UCSD-AML1 (cell line): ENCODE measurements at regions not wholly inside any gene's neighbourhood (a gene's known extent, or its start where the extent isn't known, plus 50 kb on each side); places are given as distances from the start of the nearest gene placed in this dataset.

Experiments
- DNase-seq: peaks from one replicate; lab custom pipeline; 2025; ENCODE audit not compliant: unreplicated experiment; lab: John Stamatoyannopoulos, UW

GRCh38 chr5:155952486-155953089, 374.4 kb upstream of the SGCD start:
- no peak for DNase-seq

- DNase-seq: no peak
These were observed 373.6 kb upstream of the SGCD start for GRCh38 chr5:155953335-155953734.

- DNase-seq: no peak
These were observed 372.1 kb upstream of the SGCD start for GRCh38 chr5:155954701-155955445.

GRCh38 chr5:155957884-155958283, 369.1 kb upstream of the SGCD start:
- DNase-seq: no peak

- DNase-seq: no peak
These were observed 367.9 kb upstream of the SGCD start for GRCh38 chr5:155959082-155959481.

GRCh38 chr5:155960177-155960576, 366.8 kb upstream of the SGCD start:
- DNase-seq: no peak

- DNase-seq: no peak
These were observed 357.4 kb upstream of the SGCD start for GRCh38 chr5:155969537-155969936.

GRCh38 chr5:155974369-155974768, 352.6 kb upstream of the SGCD start:
- DNase-seq: no peak

- DNase-seq: no peak
These were observed 348.1 kb upstream of the SGCD start for GRCh38 chr5:155978850-155979249.

- no peak for DNase-seq
These were observed 344.6 kb upstream of the SGCD start for GRCh38 chr5:155982354-155982753.

GRCh38 chr5:155983954-155984353, 343.0 kb upstream of the SGCD start:
- DNase-seq: no peak

- no peak for DNase-seq
These were observed 339.6 kb upstream of the SGCD start for GRCh38 chr5:155987265-155987810.

GRCh38 chr5:155989879-155990278, 337.1 kb upstream of the SGCD start:
- DNase-seq: no peak

- DNase-seq: no peak
These were observed 330.8 kb upstream of the SGCD start for GRCh38 chr5:155996123-155996522.

- no peak for DNase-seq
These were observed 328.7 kb upstream of the SGCD start for GRCh38 chr5:155998257-155998656.

GRCh38 chr5:156000115-156000514, 326.8 kb upstream of the SGCD start:
- no peak for DNase-seq

GRCh38 chr5:156004754-156005153, 322.2 kb upstream of the SGCD start:
- no peak for DNase-seq

- no peak for DNase-seq
These were observed 320.8 kb upstream of the SGCD start for GRCh38 chr5:156006026-156006647.

- no peak for DNase-seq
These were observed 318.1 kb upstream of the SGCD start for GRCh38 chr5:156008844-156009243.

GRCh38 chr5:156009583-156009982, 317.4 kb upstream of the SGCD start:
- no peak for DNase-seq

GRCh38 chr5:156015137-156015536, 311.8 kb upstream of the SGCD start:
- DNase-seq: no peak

- DNase-seq: no peak
These were observed 307.8 kb upstream of the SGCD start for GRCh38 chr5:156019130-156019529.
